ENCODE measurements at regions not wholly inside any gene's neighbourhood (a gene's known extent, or its start where the extent isn't known, plus 50 kb on each side); places are given as distances from the start of the nearest gene placed in this dataset.

DNA sequence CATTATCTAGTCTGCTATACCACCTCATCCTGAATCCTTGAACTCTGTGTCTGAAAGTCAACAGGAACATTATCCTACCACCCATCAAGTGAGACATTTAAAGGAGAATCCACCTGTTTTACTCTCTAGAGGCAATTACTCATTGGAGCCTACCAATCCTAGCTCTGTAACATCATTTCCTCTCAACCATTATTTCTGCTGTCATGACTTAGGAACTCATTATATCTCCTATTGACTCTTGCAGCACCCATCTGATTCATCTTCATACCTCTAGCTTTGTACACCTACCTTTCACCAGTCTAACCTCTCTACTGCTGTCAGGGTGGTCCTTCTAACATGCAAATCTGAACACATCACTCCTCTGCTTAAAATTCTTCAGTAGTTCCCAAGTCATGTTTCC is 481.5 kb downstream of the NFIB start:
- POLR2A ChIA-PET, result no interaction called here
- CTCF ChIA-PET, result no interaction called here

DNA sequence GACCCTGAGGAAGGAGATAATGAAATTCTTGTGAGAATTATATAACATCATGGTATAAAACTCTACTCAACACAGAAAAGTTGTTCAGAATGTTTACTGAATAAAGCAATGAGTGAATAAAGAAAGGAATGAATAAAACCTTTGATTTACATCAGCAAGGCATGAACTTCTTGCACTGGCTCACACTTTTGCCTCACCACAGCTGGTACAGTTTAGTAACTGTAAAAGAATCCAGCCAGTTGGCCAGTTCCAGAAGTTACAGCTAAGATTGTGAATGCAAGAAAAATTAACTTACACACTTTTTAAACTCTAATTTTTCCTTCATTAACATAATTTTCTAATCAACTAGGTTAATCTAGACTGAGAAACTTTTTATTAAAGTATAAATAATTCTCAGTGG is 490.9 kb downstream of the NFIB start:
- POLR2A ChIA-PET, result no interaction called here
- no peak for TF ChIP-seq TCF7L2 (IDR thresholded peaks at IDR 0.05; ENCODE audit: low read depth, low read length)
- TF ChIP-seq SIN3A (IDR thresholded peaks at IDR 0.05; ENCODE audit: borderline replicate concordance, insufficient read depth, low read depth, low read length), result no peak
- TF ChIP-seq, protein P1, sequence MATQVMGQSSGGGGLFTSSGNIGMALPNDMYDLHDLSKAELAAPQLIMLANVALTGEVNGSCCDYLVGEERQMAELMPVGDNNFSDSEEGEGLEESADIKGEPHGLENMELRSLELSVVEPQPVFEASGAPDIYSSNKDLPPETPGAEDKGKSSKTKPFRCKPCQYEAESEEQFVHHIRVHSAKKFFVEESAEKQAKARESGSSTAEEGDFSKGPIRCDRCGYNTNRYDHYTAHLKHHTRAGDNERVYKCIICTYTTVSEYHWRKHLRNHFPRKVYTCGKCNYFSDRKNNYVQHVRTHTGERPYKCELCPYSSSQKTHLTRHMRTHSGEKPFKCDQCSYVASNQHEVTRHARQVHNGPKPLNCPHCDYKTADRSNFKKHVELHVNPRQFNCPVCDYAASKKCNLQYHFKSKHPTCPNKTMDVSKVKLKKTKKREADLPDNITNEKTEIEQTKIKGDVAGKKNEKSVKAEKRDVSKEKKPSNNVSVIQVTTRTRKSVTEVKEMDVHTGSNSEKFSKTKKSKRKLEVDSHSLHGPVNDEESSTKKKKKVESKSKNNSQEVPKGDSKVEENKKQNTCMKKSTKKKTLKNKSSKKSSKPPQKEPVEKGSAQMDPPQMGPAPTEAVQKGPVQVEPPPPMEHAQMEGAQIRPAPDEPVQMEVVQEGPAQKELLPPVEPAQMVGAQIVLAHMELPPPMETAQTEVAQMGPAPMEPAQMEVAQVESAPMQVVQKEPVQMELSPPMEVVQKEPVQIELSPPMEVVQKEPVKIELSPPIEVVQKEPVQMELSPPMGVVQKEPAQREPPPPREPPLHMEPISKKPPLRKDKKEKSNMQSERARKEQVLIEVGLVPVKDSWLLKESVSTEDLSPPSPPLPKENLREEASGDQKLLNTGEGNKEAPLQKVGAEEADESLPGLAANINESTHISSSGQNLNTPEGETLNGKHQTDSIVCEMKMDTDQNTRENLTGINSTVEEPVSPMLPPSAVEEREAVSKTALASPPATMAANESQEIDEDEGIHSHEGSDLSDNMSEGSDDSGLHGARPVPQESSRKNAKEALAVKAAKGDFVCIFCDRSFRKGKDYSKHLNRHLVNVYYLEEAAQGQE (IDR thresholded peaks at IDR 0.05; ENCODE audit: insufficient read depth in 1 of 2, low read depth in 2 of 2, low read length in 1 of 2), result no peak
- TF ChIP-seq, protein P2, sequence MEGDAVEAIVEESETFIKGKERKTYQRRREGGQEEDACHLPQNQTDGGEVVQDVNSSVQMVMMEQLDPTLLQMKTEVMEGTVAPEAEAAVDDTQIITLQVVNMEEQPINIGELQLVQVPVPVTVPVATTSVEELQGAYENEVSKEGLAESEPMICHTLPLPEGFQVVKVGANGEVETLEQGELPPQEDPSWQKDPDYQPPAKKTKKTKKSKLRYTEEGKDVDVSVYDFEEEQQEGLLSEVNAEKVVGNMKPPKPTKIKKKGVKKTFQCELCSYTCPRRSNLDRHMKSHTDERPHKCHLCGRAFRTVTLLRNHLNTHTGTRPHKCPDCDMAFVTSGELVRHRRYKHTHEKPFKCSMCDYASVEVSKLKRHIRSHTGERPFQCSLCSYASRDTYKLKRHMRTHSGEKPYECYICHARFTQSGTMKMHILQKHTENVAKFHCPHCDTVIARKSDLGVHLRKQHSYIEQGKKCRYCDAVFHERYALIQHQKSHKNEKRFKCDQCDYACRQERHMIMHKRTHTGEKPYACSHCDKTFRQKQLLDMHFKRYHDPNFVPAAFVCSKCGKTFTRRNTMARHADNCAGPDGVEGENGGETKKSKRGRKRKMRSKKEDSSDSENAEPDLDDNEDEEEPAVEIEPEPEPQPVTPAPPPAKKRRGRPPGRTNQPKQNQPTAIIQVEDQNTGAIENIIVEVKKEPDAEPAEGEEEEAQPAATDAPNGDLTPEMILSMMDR (IDR thresholded peaks at IDR 0.05), result no peak
- TF ChIP-seq POLR2AphosphoS5 (IDR thresholded peaks at IDR 0.05; ENCODE audit: low read depth, low read length), result no peak
- in situ Hi-C loops (cut with HindIII; ENCODE audit: low pct_unique_long_range_greater_than_20kb, low sequenced_read_pairs) (no loop called here), intact Hi-C loops (cut with micrococcal nuclease; ENCODE audit: unreplicated experiment) (no loop called here)
- ATAC-seq (no peak), DNase-seq (ENCODE audit: low read depth, low spot score) (no peak)
- Histone ChIP-seq H3K4me3 (ENCODE audit: low read depth in 2 of 2, low read length in 2 of 2) (no peak overlapping the region), H3K36me3 (ENCODE audit: control insufficient read depth, insufficient read depth, low read length) (no peaks in the 10 kb centered on the region), H3K27ac (ENCODE audit: low read length) (no peak overlapping the region), H3K27me3 (ENCODE audit: control insufficient read depth, insufficient read depth, low read length) (no peaks in the 10 kb centered on the region), H3K4me1 (ENCODE audit: control insufficient read depth, insufficient read depth, low read length) (no peaks in the 10 kb centered on the region), H3K9me3 (ENCODE audit: control insufficient read depth, insufficient read depth, low read depth, low read length) (no peaks in the 10 kb centered on the region)
- CTCF ChIA-PET, result no interaction called here
- BruUV-seq (replicated peaks), result no TSS peak

More for the DNA sequence above, 481.5 kb downstream of the NFIB start:
- TF ChIP-seq TCF7L2 (IDR thresholded peaks at IDR 0.05; ENCODE audit: low read depth, low read length) (no peak), SIN3A (IDR thresholded peaks at IDR 0.05; ENCODE audit: borderline replicate concordance, insufficient read depth, low read depth, low read length) (no peak), POLR2AphosphoS5 (IDR thresholded peaks at IDR 0.05; ENCODE audit: low read depth, low read length) (no peak)
- TF ChIP-seq, protein P2 (IDR thresholded peaks at IDR 0.05), result no peak
- TF ChIP-seq, protein P1 (IDR thresholded peaks at IDR 0.05; ENCODE audit: insufficient read depth in 1 of 2, low read depth in 2 of 2, low read length in 1 of 2), result no peak
- Histone ChIP-seq H3K36me3 (ENCODE audit: control insufficient read depth, insufficient read depth, low read length) (no peaks in the 10 kb centered on the region), H3K4me1 (ENCODE audit: control insufficient read depth, insufficient read depth, low read length) (no peaks in the 10 kb centered on the region), H3K9me3 (ENCODE audit: control insufficient read depth, insufficient read depth, low read depth, low read length) (no peaks in the 10 kb centered on the region), H3K4me3 (ENCODE audit: low read depth in 2 of 2, low read length in 2 of 2) (no peak overlapping the region), H3K27ac (ENCODE audit: low read length) (no peak overlapping the region), H3K27me3 (ENCODE audit: control insufficient read depth, insufficient read depth, low read length) (no peaks in the 10 kb centered on the region)
- intact Hi-C loops (cut with micrococcal nuclease; ENCODE audit: unreplicated experiment), result no loop called here
- no peak for ATAC-seq
- no TSS peak for BruUV-seq (replicated peaks)
- in situ Hi-C loops (cut with HindIII; ENCODE audit: low pct_unique_long_range_greater_than_20kb, low sequenced_read_pairs), result no loop called here
- DNase-seq (ENCODE audit: low read depth, low spot score), result no peak
